ENCODE measurements at regions not wholly inside any gene's neighbourhood (a gene's known extent, or its start where the extent isn't known, plus 50 kb on each side); places are given as distances from the start of the nearest gene placed in this dataset.

DNA sequence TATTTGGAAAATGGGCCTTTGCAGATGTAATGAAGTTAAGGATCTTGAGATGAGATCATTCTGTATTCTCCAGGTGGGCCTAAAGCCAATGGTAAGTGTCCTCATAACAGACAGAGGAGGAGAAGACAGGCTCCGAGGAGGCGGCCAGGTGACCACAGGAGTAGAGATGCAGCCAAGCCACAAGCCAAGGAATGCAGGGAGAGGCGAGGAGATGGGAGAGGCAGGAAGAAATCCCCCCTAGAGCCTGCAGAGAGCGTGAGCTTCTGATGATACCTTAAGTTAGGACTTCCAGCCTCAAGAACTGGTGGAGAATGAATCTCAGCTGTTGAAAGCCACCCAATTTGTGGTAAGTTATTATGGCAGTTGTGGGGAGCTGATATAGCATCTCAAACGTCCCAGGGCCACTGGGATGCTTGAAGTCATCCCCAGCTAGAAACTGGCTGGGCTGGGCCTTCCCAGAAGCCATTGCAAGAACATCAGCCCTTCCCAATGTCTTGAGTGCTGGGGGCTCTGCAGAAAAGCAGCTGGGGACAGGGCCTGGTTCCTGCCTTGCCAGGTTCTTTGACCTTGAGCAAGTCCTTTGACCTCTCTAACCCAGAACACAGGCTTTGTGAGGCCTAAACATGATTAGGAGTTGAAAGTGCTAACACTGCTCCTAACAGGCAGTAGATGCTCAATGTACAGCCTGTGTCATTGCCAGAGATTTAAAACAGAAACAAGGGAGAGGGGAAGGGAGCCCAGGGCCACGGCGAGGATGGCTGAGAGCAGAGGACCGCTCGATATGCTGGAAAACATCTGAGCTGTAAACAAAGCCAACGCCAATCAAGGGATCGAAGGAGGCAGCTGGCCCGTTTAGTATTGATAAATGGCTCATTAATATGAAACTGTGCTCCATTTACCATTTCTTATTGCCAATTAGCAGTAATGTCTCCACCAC lies 632.3 kb downstream of the TBC1D22A start:
- peak; percentile 59 for DNase-seq (ENCODE audit: low spot score)
- intact Hi-C loops (cut with DNase I): no loop called here

- intact Hi-C loops (cut with DNase I): no loop called here
- no peak for DNase-seq (ENCODE audit: low spot score)
Observed at GRCh38 chr22:47393191-47393590, 630.7 kb downstream of the TBC1D22A start.

DNA sequence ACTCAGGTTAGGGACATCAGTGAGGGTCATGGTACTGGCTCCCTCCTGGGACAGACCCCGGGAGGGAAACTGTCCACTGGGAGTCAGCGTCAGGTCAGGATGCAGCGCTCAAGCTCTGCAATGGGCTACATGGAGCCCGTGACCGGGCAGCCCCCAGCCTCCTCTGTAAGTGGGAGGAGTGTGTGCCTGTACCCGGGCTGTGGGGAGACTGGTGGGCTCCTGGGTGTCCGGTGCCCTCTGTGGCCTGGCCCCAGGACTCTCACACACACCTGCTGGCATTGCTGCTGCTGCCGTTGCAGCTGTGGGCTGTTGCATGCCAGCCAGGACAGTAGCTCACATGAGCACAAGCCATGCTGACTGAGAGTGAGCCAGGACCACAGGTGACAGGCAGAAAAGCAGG lies 630.3 kb downstream of the TBC1D22A start:
- intact Hi-C loops (cut with DNase I): no loop called here
- peak; percentile 50 for DNase-seq (ENCODE audit: low spot score)

DNA sequence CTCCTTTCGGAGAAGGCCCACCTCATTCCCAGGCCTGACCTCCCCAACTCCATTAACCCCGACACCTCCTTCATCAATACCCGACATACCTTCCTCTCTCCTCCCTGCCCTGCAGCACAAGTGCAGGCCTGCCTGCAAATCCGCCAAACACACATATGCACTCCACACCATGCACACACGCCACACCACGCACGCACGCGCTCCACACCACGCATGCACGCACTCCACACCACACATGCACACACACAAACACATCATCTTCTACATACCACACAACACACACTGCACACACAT lies 629.6 kb downstream of the TBC1D22A start:
- intact Hi-C loops (cut with DNase I): no loop called here
- DNase-seq (ENCODE audit: low spot score): no peak

- intact Hi-C loops (cut with DNase I): no loop called here
- DNase-seq (ENCODE audit: low spot score): peak; percentile 79
Observed at GRCh38 chr22:47391169-47392053, 629.0 kb downstream of the TBC1D22A start.

GRCh38 chr22:47390026-47390970 lies 627.8 kb downstream of the TBC1D22A start:
- intact Hi-C loops (cut with DNase I): no loop called here
- peak; percentile 64 for DNase-seq (ENCODE audit: low spot score)

DNA sequence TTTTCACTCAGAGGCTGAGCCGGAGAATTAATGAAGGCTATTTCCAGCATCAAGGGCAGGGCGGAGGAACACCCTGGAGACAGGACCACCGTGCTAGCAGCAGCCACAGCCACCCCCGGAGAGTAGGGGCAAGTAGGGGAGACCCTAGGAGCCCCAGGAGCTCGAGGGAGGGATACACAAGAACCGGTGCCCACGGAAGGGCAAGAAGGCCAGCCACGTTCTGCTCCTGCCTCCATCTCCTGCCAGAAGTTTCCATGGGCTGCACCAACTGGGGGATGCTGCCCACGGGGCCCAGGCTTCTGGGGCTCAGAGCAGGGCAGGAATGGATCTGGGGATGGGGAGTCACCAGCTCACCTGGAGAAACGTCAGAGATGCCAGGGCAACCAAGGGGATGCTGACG lies 626.8 kb downstream of the TBC1D22A start:
- DNase-seq (ENCODE audit: low spot score): peak; percentile 65

DNA sequence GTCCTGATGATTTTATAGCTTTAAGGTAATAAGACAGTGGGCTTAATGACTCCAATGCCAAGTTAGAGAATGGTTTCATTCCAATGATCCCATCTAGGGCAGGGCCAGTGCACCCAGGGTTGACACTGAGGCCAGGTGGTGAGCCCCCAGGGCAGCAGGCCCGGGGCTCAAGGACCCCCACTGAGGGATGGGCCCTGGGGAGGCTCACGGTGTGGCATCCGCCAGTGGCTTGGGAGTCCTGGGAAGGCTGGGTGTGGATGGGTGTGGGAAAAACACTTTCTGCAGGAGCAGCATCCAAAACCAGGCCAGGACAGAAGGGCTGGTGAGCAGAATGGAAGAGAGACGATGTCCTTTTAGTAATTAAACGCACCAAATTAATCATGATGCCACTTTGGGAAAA lies 626.3 kb downstream of the TBC1D22A start:
- intact Hi-C loops (cut with DNase I): no loop called here
- DNase-seq (ENCODE audit: low spot score): peak; percentile 47

More for the DNA sequence above, 626.8 kb downstream of the TBC1D22A start:
- intact Hi-C loops (cut with DNase I): no loop called here

- peak; percentile 52 for DNase-seq (ENCODE audit: low spot score)
- intact Hi-C loops (cut with DNase I): no loop called here
Observed at GRCh38 chr22:47388331-47388730, 625.9 kb downstream of the TBC1D22A start.

DNA sequence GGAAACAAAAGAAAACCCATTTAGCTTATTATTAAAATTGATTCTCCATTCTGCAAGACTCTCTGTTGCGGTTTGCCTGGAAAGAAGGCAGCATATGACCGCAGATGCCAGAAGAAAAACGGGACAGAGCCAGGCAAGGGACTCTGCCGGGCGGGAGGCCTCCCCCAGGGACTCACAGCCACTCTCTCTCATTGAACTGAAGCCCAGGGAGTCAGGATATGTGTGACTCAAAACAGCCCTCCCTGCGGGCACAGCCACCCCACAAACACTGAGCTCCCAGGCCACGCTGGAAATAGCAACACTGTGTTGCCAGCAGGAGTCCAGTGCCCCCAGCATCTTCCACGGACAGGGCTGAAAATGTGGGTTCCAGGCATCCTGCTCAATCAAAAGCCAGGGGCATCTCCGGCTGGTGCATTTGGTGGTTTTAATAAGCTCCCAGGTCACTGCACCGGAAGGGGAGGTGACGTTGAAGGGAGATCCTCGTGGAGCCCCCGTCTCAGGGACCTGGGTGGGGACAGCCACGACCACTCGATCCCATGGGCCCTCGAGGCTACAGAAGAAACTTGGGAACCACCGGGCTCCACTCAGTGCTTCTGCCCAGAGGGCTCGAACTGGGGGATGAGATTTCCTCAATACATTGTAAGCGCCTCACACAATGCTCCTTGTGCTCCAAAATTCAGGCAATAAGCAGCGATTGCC lies 624.5 kb downstream of the TBC1D22A start:
- intact Hi-C loops (cut with DNase I): no loop called here
- DNase-seq (ENCODE audit: low spot score): peak; percentile 76

GRCh38 chr22:47384977-47385376 lies 622.5 kb downstream of the TBC1D22A start:
- intact Hi-C loops (cut with DNase I): no loop called here
- peak; percentile 42 for DNase-seq (ENCODE audit: low spot score)

DNA sequence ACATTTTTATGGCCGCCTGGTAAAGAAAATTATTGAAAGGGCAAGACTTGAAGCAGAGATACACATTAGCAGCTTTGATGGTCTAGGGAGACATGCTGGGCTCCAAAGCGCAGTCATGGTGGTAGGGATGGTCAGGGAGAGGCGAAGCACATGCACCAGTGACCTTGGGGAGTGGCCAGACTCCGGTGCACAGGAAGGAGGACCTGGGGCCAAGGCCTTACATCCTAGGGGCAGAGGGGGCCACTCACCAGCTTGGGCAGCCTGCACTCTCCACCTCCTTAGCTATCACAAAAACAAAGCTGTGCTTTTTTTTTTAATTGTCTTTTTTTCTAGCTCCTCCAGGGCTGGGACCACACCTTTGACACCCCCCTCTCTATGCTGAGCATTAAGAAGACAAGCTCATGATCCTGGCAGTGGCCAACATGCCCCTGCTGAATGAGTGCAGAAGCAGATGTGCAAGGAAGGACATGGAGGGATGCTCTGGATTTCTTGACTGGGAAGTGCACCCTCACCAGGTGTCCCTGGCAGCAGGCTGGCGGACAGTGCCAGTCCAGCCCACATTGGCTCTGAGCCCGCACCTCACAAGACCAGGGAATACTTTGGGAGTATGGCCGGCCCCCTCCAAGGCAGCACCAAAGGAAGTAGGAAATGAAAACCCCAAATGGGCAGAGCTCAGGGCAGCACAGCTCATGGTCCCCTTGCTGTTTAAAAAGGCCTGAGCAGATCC lies 619.9 kb downstream of the TBC1D22A start:
- intact Hi-C loops (cut with DNase I): no loop called here
- DNase-seq (ENCODE audit: low spot score): peak; percentile 38

- peak; percentile 57 for DNase-seq (ENCODE audit: low spot score)
- intact Hi-C loops (cut with DNase I): no loop called here
Observed at GRCh38 chr22:47381240-47381639, 618.8 kb downstream of the TBC1D22A start.

DNA sequence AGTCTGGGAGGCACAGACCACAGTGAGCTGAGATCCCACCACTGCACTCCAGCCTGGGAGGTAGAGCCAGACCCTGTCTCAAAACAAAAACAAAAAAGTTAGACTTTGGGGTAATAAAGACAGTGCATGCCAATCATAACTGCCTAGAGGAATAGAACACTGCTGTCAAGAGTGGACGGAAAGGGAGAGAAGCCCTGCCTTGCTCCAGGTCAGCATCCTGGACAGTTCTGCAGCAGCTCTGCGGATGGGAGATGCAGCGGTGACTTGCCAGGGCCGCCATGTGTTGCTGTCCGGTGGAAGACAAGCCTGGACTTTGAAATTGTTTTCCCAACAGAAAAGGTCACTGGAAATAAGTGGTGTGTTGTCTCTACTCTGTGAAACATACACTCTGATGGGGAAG lies 618.2 kb downstream of the TBC1D22A start:
- intact Hi-C loops (cut with DNase I): no loop called here
- peak; percentile 53 for DNase-seq (ENCODE audit: low spot score)

- intact Hi-C loops (cut with DNase I): no loop called here
- no peak for DNase-seq (ENCODE audit: low spot score)
Observed at GRCh38 chr22:47379037-47379436, 616.6 kb downstream of the TBC1D22A start.

DNA sequence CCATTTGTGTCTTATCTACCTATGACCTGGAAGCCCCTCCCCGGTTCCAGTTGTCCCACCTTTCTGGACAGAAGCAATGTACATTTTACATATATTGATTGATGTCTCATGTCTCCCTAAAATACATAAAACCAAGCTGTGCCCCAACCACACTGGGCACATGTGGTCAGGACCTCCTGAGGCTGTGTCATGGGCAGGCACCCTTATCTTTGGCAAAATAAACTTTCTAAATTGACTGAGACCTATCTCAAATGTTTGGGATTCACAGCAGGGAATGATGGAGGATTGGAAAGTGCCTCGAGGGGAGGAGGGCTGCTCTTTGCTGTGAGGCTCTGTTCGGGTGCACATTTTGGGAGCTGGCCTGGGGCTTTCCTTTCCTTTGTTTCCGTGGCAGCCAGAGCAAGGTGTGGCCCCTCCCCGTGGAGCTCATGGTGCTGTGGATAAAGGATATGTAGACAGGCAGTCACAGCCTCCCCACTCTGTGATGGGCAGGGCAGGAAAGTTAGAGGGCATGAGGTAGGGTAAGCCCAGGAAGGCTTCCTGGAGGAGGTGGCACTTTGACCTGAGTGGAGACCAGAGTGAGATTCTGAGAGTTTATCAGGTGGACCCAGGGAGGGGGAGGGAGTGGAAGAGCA lies 615.6 kb downstream of the TBC1D22A start:
- intact Hi-C loops (cut with DNase I): no loop called here
- DNase-seq (ENCODE audit: low spot score): peak; percentile 26

- intact Hi-C loops (cut with DNase I): no loop called here
- DNase-seq (ENCODE audit: low spot score): peak; percentile 58
Observed at GRCh38 chr22:47376901-47377505, 614.6 kb downstream of the TBC1D22A start.
